Osteocyte (in vitro differentiated cells): ENCODE measurements at regions not wholly inside any gene's neighbourhood (a gene's known extent, or its start where the extent isn't known, plus 50 kb on each side); places are given as distances from the start of the nearest gene placed in this dataset.

Experiments
- DNase-seq: peaks from one replicate; pipeline ENCODE4 v3.0.0; 2021; ENCODE audit warnings: mixed read lengths; ENCODE audit not compliant: unreplicated experiment; ENCODE audit errors: extremely low spot score
- H3K27ac Mint-ChIP-seq: one replicate; pipeline ENCODE4 v1.8.0; 2021; ENCODE audit warnings: mild to moderate bottlenecking, mixed read lengths; ENCODE audit not compliant: unreplicated experiment
- H3K27me3 Mint-ChIP-seq: one replicate; pipeline ENCODE4 v1.8.0; 2021; ENCODE audit warnings: mixed read lengths; ENCODE audit not compliant: unreplicated experiment
- H3K36me3 Mint-ChIP-seq: one replicate; pipeline ENCODE4 v1.8.0; 2021; ENCODE audit warnings: mixed read lengths; ENCODE audit not compliant: unreplicated experiment
- H3K4me1 Mint-ChIP-seq: one replicate; pipeline ENCODE4 v1.8.0; 2021; ENCODE audit warnings: mixed read lengths; ENCODE audit not compliant: unreplicated experiment
- H3K4me3 Mint-ChIP-seq: one replicate; pipeline ENCODE4 v1.8.0; 2021; ENCODE audit warnings: mild to moderate bottlenecking, moderate library complexity, mixed read lengths; ENCODE audit not compliant: unreplicated experiment
- H3K9me3 Mint-ChIP-seq: one replicate; pipeline ENCODE4 v1.8.0; 2021; ENCODE audit warnings: mixed read lengths; ENCODE audit not compliant: unreplicated experiment
- CTCF ChIP-seq: fragments of 200-600 bp; sonication (generic); IDR thresholded peaks from 2 replicates; pipeline ENCODE4 v1.5.0; 2021; ENCODE audit warnings: antibody characterized with exemption, mild to moderate bottlenecking, moderate library complexity

GRCh38 chrX:40277672-40278071, 179.9 kb upstream of the BCOR start:
- peaks cover 9% of the 10 kb centered on the region for H3K4me1 Mint-ChIP-seq
- no peak for DNase-seq
- TF ChIP-seq CTCF: no peak
- no peak overlapping the region for H3K4me3 Mint-ChIP-seq
- no peak overlapping the region for H3K27ac Mint-ChIP-seq
- H3K9me3 Mint-ChIP-seq: peaks cover 7% of the 10 kb centered on the region
- H3K36me3 Mint-ChIP-seq: no peaks in the 10 kb centered on the region
- H3K27me3 Mint-ChIP-seq: no peaks in the 10 kb centered on the region

DNA sequence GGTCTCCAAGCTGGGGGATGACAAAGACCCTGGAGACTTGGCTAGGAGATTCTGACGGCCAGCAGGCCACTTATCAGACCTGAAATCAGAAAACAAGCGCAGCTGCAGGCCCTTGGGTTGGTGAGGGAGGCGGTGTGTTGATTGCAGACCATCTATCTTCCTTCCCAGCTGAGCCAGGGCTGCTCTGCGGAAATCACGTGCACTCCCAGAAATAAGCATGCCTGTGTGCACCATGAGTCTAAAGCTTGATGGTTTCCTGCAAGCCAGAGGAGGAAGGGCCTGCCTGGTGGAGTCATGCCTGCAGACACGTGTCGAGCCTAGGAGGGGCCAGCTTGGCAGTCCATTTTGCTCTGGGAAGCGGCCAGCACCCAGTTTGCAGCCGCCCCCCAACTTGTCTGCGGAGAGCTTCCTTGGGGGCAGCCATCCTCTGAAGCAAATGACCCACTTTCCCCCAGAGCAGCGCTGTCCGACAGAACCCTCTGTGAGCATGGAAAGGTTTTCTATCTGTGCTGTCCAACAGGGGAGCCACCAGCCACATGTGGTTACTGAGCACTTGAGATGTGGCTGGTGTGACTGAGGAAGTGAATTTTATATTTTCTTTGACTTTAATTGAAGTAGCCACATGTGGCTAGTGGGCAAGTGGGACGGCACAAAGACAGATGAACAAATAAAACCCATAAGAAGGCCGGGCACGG, 175.7 kb upstream of the BCOR start:
- no peaks in the 10 kb centered on the region for H3K36me3 Mint-ChIP-seq
- DNase-seq: no peak
- H3K27ac Mint-ChIP-seq: no peak overlapping the region
- no peaks in the 10 kb centered on the region for H3K27me3 Mint-ChIP-seq
- peaks cover 7% of the 10 kb centered on the region for H3K9me3 Mint-ChIP-seq
- H3K4me1 Mint-ChIP-seq: peaks cover 17% of the 10 kb centered on the region
- H3K4me3 Mint-ChIP-seq: no peak overlapping the region
- TF ChIP-seq CTCF: no peak

DNA sequence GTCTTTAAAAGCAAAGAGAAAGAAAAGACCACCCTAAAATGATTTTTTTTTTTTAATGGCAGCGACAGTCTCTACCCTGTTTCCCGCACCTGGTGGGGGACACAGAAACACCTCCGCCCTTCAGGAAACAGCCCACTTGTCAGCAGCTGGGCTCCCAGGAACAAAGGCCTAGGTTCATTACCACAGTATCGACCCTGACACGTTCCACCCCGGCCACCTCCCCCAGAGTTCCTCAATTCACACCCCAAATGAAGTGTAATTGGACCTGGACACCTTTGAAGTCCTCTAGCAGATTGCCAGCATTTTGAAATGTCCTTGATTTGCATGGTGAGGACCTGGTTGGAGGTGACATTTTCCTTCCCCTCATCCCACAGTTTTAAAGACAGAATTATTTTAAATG, 175.0 kb upstream of the BCOR start:
- H3K4me3 Mint-ChIP-seq: no peak overlapping the region
- no peak for TF ChIP-seq CTCF
- no peak for DNase-seq
- H3K27ac Mint-ChIP-seq: no peak overlapping the region
- peaks cover 24% of the 10 kb centered on the region for H3K4me1 Mint-ChIP-seq
- H3K27me3 Mint-ChIP-seq: no peaks in the 10 kb centered on the region
- peaks cover 7% of the 10 kb centered on the region for H3K9me3 Mint-ChIP-seq
- no peaks in the 10 kb centered on the region for H3K36me3 Mint-ChIP-seq

DNA sequence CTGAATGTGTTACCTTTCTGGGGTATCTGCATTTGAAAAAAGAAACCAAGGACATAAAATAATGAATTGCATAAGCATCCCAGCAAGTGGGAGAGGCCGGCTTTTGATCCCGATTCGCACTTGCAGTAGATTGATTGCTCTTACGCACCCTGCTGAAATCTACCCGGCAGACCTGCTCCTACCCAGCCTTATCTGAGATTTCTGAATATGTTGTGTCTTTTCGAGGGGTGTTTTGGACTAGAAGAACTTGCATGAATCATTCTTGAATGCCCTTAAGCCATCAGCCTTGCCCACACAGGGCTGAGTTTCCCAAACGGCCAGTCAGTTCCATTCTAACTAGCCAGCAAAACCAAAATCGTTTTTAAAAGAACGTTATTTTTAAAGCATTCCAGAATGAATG, 174.4 kb upstream of the BCOR start:
- no peak for DNase-seq
- peaks cover 7% of the 10 kb centered on the region for H3K9me3 Mint-ChIP-seq
- no peak overlapping the region for H3K4me3 Mint-ChIP-seq
- H3K27me3 Mint-ChIP-seq: no peaks in the 10 kb centered on the region
- H3K4me1 Mint-ChIP-seq: peaks cover 30% of the 10 kb centered on the region
- no peak for TF ChIP-seq CTCF
- H3K27ac Mint-ChIP-seq: no peak overlapping the region
- no peaks in the 10 kb centered on the region for H3K36me3 Mint-ChIP-seq

DNA sequence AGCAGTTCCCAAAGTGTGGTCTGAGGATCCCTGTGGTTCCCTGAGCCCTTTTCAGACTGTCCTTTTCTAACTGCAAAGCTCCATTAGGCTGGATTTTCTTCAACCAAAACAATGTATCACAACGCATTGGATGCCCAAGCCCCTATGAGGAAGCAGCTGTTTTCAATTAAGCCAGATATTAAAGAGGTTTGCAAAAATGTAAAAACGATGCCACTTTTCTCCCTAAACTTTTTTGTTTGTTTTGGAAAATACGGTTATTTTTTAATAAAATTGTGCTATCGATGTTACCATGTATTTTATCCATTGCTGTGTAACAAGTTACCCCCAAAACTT, 170.4 kb upstream of the BCOR start:
- H3K4me3 Mint-ChIP-seq: no peak overlapping the region
- no peaks in the 10 kb centered on the region for H3K9me3 Mint-ChIP-seq
- TF ChIP-seq CTCF: no peak
- no peaks in the 10 kb centered on the region for H3K27me3 Mint-ChIP-seq
- DNase-seq: no peak
- H3K27ac Mint-ChIP-seq: peak overlapping the region; percentile 85
- peaks cover 47% of the 10 kb centered on the region for H3K4me1 Mint-ChIP-seq
- H3K36me3 Mint-ChIP-seq: no peaks in the 10 kb centered on the region
